Tibial nerve (tissue), 3 donors: ENCODE measurements at regions not wholly inside any gene's neighbourhood (a gene's known extent, or its start where the extent isn't known, plus 50 kb on each side); places are given as distances from the start of the nearest gene placed in this dataset.

ENCODE experiments used
- POLR2A ChIP-seq, 2 donors: fragments of 450-650 bp; IDR thresholded peaks; one replicate each; pipeline ENCODE4 v1.6.1; 2017; ENCODE audit warnings: antibody characterized with exemption in 2 of 2, mild to moderate bottlenecking in 2 of 2, moderate library complexity in 2 of 2
- TF ChIP-seq, protein P1 (sequence below), 5 experiments: fragments of 200-600 bp in 3 of 5; fragments of 450-650 bp in 2 of 5; sonication (generic) in 3 of 5; IDR thresholded peaks; one replicate each; pipeline ENCODE4 v1.5.1; 2016 to 2019; ENCODE audit warnings: antibody characterized with exemption in 5 of 5, mild to moderate bottlenecking in 3 of 5, moderate library complexity in 2 of 5

DNA sequence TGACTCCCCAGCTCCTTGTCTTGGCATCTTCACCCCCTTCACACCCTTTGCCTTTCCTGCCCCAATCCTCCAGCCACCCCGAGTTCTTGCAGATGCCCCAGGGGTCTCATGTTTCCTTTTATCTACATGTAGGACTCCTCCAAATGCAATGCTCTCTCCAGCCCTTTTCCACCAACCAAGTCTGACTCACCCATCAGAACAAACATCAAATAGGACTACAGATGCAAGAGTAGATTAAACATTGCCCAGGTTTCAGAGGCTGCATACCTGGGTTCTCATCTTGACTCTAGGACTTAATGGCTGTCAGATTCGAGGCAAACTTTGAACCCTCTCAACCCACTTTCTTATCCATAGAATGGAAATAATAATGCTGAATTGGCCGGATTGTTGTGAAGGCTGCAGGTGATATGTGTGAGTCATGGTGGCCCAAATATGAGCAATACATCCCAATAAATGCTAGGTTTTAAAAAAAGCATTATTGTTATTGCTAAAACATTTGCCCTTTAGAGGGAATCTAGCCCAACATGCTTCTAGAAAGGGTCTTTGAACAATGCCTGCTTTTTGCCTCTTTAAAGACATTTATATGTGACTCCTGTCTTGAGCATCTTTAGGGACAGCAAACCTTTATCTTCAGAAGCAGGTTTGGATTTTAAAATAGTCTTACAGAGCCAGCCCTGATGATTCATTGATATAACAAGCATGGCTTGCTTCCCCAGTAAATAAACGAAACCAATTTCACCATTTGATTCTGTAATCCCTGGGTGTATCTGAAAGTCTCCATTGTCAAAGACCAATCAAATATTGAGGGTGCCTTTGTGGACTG is 310.1 kb downstream of the FOXL1 start:
- TF ChIP-seq, protein P1, sequence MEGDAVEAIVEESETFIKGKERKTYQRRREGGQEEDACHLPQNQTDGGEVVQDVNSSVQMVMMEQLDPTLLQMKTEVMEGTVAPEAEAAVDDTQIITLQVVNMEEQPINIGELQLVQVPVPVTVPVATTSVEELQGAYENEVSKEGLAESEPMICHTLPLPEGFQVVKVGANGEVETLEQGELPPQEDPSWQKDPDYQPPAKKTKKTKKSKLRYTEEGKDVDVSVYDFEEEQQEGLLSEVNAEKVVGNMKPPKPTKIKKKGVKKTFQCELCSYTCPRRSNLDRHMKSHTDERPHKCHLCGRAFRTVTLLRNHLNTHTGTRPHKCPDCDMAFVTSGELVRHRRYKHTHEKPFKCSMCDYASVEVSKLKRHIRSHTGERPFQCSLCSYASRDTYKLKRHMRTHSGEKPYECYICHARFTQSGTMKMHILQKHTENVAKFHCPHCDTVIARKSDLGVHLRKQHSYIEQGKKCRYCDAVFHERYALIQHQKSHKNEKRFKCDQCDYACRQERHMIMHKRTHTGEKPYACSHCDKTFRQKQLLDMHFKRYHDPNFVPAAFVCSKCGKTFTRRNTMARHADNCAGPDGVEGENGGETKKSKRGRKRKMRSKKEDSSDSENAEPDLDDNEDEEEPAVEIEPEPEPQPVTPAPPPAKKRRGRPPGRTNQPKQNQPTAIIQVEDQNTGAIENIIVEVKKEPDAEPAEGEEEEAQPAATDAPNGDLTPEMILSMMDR (IDR thresholded peaks at IDR 0.05), result no peak
- no peak for TF ChIP-seq POLR2A (IDR thresholded peaks at IDR 0.05)
